Cardiac fibroblast (primary cell): ENCODE measurements at regions not wholly inside any gene's neighbourhood (a gene's known extent, or its start where the extent isn't known, plus 50 kb on each side); places are given as distances from the start of the nearest gene placed in this dataset.
"Not testable (repeated sequence)": the region's sequence is repeated elsewhere in the genome, so short reads cannot be mapped to it uniquely, and the experiment has no call there.

Experiments used
- DNase-seq, 2 donors: peaks; one replicate each; pipeline versions ENCODE4 v3.0.0 to v3.0.0-alpha.2; 2010; ENCODE audit warnings: low read depth in 2 of 2
- H3K4me3 ChIP-seq, 2 donors: replicated peaks in 1 of 2; 1 replicate in 1 of 2; 2 replicates in 1 of 2; pipeline ENCODE4 v1.5.1; 2011; ENCODE audit warnings: low read depth in 2 of 2, low read length in 2 of 2, mild to moderate bottlenecking in 2 of 2, moderate library complexity in 1 of 2
- TF ChIP-seq, protein P1 (sequence below): IDR thresholded peaks from one replicate; pipeline ENCODE4 v1.5.1; 2011; ENCODE audit warnings: low read depth, mild to moderate bottlenecking, low read length, inconsistent platforms

GRCh38 chr3:99317201-99317600 is 321.2 kb upstream of the COL8A1 start:
- H3K4me3 ChIP-seq, result no peak overlapping the region
- TF ChIP-seq, protein P1, sequence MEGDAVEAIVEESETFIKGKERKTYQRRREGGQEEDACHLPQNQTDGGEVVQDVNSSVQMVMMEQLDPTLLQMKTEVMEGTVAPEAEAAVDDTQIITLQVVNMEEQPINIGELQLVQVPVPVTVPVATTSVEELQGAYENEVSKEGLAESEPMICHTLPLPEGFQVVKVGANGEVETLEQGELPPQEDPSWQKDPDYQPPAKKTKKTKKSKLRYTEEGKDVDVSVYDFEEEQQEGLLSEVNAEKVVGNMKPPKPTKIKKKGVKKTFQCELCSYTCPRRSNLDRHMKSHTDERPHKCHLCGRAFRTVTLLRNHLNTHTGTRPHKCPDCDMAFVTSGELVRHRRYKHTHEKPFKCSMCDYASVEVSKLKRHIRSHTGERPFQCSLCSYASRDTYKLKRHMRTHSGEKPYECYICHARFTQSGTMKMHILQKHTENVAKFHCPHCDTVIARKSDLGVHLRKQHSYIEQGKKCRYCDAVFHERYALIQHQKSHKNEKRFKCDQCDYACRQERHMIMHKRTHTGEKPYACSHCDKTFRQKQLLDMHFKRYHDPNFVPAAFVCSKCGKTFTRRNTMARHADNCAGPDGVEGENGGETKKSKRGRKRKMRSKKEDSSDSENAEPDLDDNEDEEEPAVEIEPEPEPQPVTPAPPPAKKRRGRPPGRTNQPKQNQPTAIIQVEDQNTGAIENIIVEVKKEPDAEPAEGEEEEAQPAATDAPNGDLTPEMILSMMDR, result no peak
- DNase-seq, result no peak

DNA sequence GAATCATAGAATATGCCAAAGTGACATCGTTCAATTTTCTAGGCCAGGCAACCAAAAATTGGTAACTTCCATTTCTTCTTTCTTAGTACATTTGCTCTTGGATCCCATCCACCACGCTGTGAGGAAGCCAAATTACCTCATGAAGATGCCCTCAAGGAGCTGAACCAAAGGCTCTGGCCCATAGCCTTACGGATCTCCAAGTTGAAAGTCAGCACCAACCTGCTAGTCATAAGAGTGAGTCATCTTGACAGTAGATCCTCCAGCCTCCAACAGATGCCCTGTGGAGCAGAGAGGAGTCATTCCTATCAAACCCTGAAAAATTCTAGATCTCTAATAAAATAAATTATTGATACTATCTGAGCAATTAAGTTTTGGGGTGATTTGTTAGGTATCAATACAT is 322.5 kb upstream of the COL8A1 start:
- TF ChIP-seq, protein P1, result no peak
- no peak overlapping the region for H3K4me3 ChIP-seq
- peak in 1 of 2 donors; percentile 70 for DNase-seq

- no peak overlapping the region for H3K4me3 ChIP-seq
- peak; percentile 39 to 92 for DNase-seq
- TF ChIP-seq, protein P1, result no peak
These were observed 324.9 kb upstream of the COL8A1 start for GRCh38 chr3:99313485-99313884.

DNA sequence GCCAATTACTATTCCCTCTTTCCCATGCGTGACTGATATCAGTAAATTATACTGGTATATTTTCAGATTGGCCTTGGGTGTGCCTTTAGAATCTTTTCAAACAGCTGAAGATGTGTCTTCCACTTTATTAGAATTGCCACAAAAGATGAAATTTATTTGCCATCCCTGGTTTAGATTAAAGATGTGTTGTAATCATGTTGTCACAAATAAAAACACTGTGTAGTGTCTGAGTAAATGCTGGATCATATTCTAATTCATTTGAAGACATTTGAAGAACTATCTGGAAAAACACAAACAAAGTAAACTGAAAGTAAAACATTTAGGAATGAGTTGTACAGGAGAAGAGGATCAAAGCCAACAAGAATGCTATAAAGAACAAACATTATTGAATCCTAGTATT is 339.7 kb upstream of the COL8A1 start:
- H3K4me3 ChIP-seq, result no peak overlapping the region
- TF ChIP-seq, protein P1, result no peak
- DNase-seq, result no peak

DNA sequence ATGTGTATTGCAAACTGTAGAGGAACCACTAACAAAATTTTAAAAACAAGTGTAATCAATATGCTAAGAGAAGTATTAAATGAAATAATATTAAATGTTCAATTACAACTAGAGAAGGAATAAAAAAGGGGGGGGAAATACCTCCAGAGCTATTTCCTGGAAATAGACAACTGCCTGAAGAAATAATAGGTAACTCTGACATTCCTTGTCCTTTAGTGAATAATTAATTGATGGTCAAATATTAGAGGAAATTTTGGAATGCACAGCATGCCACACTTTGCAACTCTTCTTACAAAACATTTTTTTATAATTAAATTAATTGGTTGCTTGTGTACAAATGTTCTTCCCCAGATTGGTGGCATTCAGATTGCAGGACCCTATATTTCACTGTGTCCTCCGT is 342.6 kb upstream of the COL8A1 start:
- H3K4me3 ChIP-seq, result no peak overlapping the region
- TF ChIP-seq, protein P1, result no peak
- DNase-seq, result no peak

DNA sequence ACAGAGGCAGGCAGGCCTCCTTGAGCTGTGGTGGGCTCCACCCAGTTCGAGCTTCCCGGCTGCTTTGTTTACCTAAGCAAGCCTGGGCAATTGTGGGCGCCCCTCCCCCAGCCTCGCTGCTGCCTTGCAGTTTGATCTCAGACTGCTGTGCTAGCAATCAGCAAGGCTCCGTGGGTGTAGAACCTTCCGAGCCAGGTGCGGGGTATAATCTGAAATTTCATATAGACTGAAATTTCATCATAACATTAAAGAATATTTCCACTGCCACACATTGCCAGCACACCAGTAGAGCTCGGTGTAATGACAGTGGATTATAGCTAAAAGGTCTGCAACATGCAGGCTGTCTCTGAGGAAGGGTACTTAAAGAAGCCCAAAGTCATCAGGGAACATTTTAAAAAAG is 344.3 kb upstream of the COL8A1 start:
- not testable (repeated sequence) for DNase-seq, H3K4me3 ChIP-seq

- H3K4me3 ChIP-seq, result no peak overlapping the region
- TF ChIP-seq, protein P1, result no peak
- DNase-seq, result no peak
These were observed 350.5 kb upstream of the COL8A1 start for GRCh38 chr3:99287876-99288275.
